ENCODE measurements at regions not wholly inside any gene's neighbourhood (a gene's known extent, or its start where the extent isn't known, plus 50 kb on each side); places are given as distances from the start of the nearest gene placed in this dataset.
"Not testable (repeated sequence)": the region's sequence is repeated elsewhere in the genome, so short reads cannot be mapped to it uniquely, and the experiment has no call there.

GRCh38 chr4:18127030-18127429, 105.5 kb upstream of the LCORL start:
- H3K9me3 ChIP-seq = no peaks in the 10 kb centered on the region
- H3K4me1 ChIP-seq = no peaks in the 10 kb centered on the region
- H3K27ac ChIP-seq = no peak overlapping the region
- no peaks in the 10 kb centered on the region for H3K36me3 ChIP-seq
- H3K27me3 ChIP-seq (ENCODE audit: low read depth) = no peaks in the 10 kb centered on the region
- ATAC-seq (no peak), DNase-seq (no peak)
- intact Hi-C loops (cut with DNase I) = no loop called here
- TF ChIP-seq, protein P1, sequence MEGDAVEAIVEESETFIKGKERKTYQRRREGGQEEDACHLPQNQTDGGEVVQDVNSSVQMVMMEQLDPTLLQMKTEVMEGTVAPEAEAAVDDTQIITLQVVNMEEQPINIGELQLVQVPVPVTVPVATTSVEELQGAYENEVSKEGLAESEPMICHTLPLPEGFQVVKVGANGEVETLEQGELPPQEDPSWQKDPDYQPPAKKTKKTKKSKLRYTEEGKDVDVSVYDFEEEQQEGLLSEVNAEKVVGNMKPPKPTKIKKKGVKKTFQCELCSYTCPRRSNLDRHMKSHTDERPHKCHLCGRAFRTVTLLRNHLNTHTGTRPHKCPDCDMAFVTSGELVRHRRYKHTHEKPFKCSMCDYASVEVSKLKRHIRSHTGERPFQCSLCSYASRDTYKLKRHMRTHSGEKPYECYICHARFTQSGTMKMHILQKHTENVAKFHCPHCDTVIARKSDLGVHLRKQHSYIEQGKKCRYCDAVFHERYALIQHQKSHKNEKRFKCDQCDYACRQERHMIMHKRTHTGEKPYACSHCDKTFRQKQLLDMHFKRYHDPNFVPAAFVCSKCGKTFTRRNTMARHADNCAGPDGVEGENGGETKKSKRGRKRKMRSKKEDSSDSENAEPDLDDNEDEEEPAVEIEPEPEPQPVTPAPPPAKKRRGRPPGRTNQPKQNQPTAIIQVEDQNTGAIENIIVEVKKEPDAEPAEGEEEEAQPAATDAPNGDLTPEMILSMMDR (IDR thresholded peaks at IDR 0.05) = no peak
- no peak overlapping the region for H3K4me3 ChIP-seq

GRCh38 chr4:18113710-18114331, 92.3 kb upstream of the LCORL start:
- TF ChIP-seq, protein P1 (IDR thresholded peaks at IDR 0.05) = no peak
- no peaks in the 10 kb centered on the region for H3K9me3 ChIP-seq
- ATAC-seq (no peak), DNase-seq (no peak)
- no peak overlapping the region for H3K4me3 ChIP-seq
- no peak overlapping the region for H3K27ac ChIP-seq
- H3K27me3 ChIP-seq (ENCODE audit: low read depth) = no peaks in the 10 kb centered on the region
- H3K36me3 ChIP-seq = no peaks in the 10 kb centered on the region
- intact Hi-C loops (cut with DNase I) = no loop called here
- H3K4me1 ChIP-seq = no peaks in the 10 kb centered on the region

GRCh38 chr4:18111081-18111480, 89.5 kb upstream of the LCORL start:
- Histone ChIP-seq H3K4me3 (no peak overlapping the region), H3K27ac (no peak overlapping the region), H3K4me1 (no peaks in the 10 kb centered on the region), H3K9me3 (no peaks in the 10 kb centered on the region), H3K27me3 (ENCODE audit: low read depth) (no peaks in the 10 kb centered on the region), H3K36me3 (no peaks in the 10 kb centered on the region)
- DNase-seq (no peak), ATAC-seq (no peak)
- TF ChIP-seq, protein P1 (IDR thresholded peaks at IDR 0.05) = no peak
- intact Hi-C loops (cut with DNase I) = no loop called here

- intact Hi-C loops (cut with DNase I) = no loop called here
Observed at GRCh38 chr4:18110099-18110498, 88.5 kb upstream of the LCORL start.

DNA sequence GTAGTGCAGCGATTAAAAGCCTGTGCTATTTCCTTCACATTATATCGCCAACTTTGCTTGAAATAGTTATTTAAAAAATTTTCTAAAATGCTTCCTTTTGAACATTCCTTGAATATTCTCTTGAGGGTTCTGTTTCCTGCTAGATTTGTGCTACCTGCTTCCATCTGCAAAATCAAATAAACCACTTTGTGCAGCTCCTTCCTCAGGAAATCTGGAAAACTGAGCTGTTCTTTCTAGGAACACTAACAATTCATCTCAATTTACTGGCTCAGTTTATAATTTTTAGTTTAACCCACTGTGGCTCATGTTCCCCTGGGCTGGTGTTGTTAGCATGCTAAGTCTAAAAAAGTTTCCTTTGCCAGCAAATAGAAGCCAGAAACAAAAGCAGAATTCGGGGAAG, 88.1 kb upstream of the LCORL start:
- H3K27ac ChIP-seq = no peak overlapping the region
- H3K4me1 ChIP-seq = no peaks in the 10 kb centered on the region
- H3K9me3 ChIP-seq = no peaks in the 10 kb centered on the region
- H3K4me3 ChIP-seq = no peak overlapping the region
- H3K36me3 ChIP-seq = no peaks in the 10 kb centered on the region
- intact Hi-C loops (cut with DNase I) = no loop called here
- ATAC-seq = no peak
- no peaks in the 10 kb centered on the region for H3K27me3 ChIP-seq (ENCODE audit: low read depth)
- no peak for DNase-seq
- TF ChIP-seq, protein P1 (IDR thresholded peaks at IDR 0.05) = no peak

More at GRCh38 chr4:18110099-18110498, 88.5 kb upstream of the LCORL start:
- no peak overlapping the region for H3K27ac ChIP-seq
- no peak for DNase-seq
- no peaks in the 10 kb centered on the region for H3K36me3 ChIP-seq
- ATAC-seq = no peak
- H3K27me3 ChIP-seq (ENCODE audit: low read depth) = no peaks in the 10 kb centered on the region
- H3K4me1 ChIP-seq = no peaks in the 10 kb centered on the region
- TF ChIP-seq, protein P1 (IDR thresholded peaks at IDR 0.05) = no peak
- H3K9me3 ChIP-seq = no peaks in the 10 kb centered on the region
- H3K4me3 ChIP-seq = no peak overlapping the region

GRCh38 chr4:18107848-18108528, 86.4 kb upstream of the LCORL start:
- H3K9me3 ChIP-seq; ATAC-seq; H3K27ac ChIP-seq; intact Hi-C loops (cut with DNase I); H3K4me3 ChIP-seq; DNase-seq; H3K36me3 ChIP-seq; H3K27me3 ChIP-seq (ENCODE audit: low read depth); H3K4me1 ChIP-seq: not testable (repeated sequence)

All from lower lobe of right lung (tissue), 2 donors.